Tibial nerve (tissue), 4 donors: ENCODE measurements at regions not wholly inside any gene's neighbourhood (a gene's known extent, or its start where the extent isn't known, plus 50 kb on each side); places are given as distances from the start of the nearest gene placed in this dataset.

Source experiments
- DNase-seq, 2 donors: peaks; one replicate each; pipeline ENCODE4 v3.0.0-alpha.2; 2019; ENCODE audit warnings: low spot score in 2 of 2
- H3K27ac ChIP-seq, 4 donors: fragments of 200-600 bp; sonication (generic) in 3 of 4; one replicate each; pipeline ENCODE4 v1.5.1; 2017 to 2019; ENCODE audit warnings: mild to moderate bottlenecking in 1 of 4
- H3K27me3 ChIP-seq, 2 donors: fragments of 200-600 bp; sonication (generic) in 1 of 2; one replicate each; pipeline versions ENCODE4 v1.5.1 to v1.6.0; 2017 to 2019
- H3K36me3 ChIP-seq, 3 donors: fragments of 200-600 bp; sonication (generic); one replicate each; pipeline ENCODE4 v1.5.1; 2018 to 2019
- H3K4me1 ChIP-seq, 4 donors: fragments of 200-600 bp; sonication (generic) in 3 of 4; one replicate each; pipeline ENCODE4 v1.5.1; 2017 to 2019
- H3K4me3 ChIP-seq, 4 donors: fragments of 200-600 bp; sonication (generic) in 3 of 4; one replicate each; pipeline ENCODE4 v1.5.1; 2017 to 2019; ENCODE audit warnings: mild to moderate bottlenecking in 1 of 4, moderate library complexity in 1 of 4
- H3K9me3 ChIP-seq, 4 donors: fragments of 200-600 bp; sonication (generic) in 3 of 4; one replicate each; pipeline ENCODE4 v1.5.1; 2017 to 2019
- CTCF ChIP-seq, 5 experiments: fragments of 200-600 bp in 3 of 5; fragments of 450-650 bp in 2 of 5; sonication (generic) in 3 of 5; IDR thresholded peaks; one replicate each; pipeline ENCODE4 v1.5.1; 2016 to 2019; ENCODE audit warnings: antibody characterized with exemption in 5 of 5, mild to moderate bottlenecking in 3 of 5, moderate library complexity in 2 of 5
- EP300 ChIP-seq, 2 donors: sonication (generic); formaldehyde crosslinking; IDR thresholded peaks; one replicate each; pipeline ENCODE4 v1.6.1; 2017; ENCODE audit warnings: antibody characterized with exemption in 2 of 2, mild to moderate bottlenecking in 1 of 2
- POLR2A ChIP-seq, 2 donors: fragments of 450-650 bp; IDR thresholded peaks; one replicate each; pipeline ENCODE4 v1.6.1; 2017; ENCODE audit warnings: antibody characterized with exemption in 2 of 2, mild to moderate bottlenecking in 2 of 2, moderate library complexity in 2 of 2
- WGBS, 2 donors: methylation state at CpG; one replicate each; pipeline ENCODE4 v1.1.5; 2018; 5-methylcytosine and 5-hydroxymethylcytosine counted together

DNA sequence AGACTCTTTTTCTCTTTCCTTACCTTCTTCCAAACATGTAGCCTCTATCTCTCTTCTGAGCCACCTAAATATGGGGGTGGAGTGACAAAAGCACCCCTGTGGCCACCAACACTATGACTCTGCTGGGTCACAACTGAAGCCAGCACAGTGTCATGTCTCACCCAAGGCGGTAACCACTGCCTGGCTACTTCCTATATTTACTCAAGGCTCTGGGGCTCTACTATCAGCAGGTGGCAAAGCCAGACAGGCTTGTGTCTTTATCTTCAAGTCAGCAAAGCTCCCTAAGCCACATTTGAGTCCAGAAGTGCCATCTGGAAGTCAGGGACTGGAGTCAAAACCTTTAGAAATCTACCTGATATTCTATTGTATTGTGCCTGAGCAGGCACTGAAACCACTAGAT lies 1515.2 kb downstream of the PLA2G4A start:
- Histone ChIP-seq H3K4me1 (no peaks in the 10 kb centered on the region), H3K27me3 (no peaks in the 10 kb centered on the region), H3K9me3 (peaks cover 0 to 14% (median 0%) of the 10 kb centered on the region in 4 donors), H3K36me3 (no peaks in the 10 kb centered on the region), H3K27ac (no peak overlapping the region), H3K4me3 (no peak overlapping the region)
- no peak for DNase-seq
- 77 to 89% methylated on average over 1 of the region's 1 CpG for WGBS, 2 donors
- TF ChIP-seq EP300 (IDR thresholded peaks at IDR 0.05) = no peak
- no peak for TF ChIP-seq CTCF (IDR thresholded peaks at IDR 0.05)
- no peak for TF ChIP-seq POLR2A (IDR thresholded peaks at IDR 0.05)

DNA sequence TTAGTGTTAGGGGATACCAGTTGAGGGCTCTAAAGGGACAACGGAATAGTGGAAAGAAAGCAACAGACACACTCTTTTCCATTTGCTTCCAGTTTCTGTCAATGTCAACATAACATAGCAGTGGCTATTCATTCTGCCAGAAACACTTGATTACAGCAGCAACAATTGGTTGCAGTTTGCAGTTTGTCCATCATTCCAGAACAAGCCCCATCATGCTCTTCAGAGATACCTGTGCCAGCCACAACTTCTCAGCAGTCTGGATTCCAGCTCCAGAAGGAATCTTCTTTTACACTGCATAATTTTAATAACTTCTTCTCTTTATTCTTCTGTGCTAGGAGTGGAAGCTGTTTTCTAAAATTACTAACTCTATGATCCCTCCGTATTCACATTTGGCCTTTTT lies 1521.4 kb downstream of the PLA2G4A start:
- Histone ChIP-seq H3K4me1 (no peaks in the 10 kb centered on the region), H3K27ac (no peak overlapping the region), H3K36me3 (no peaks in the 10 kb centered on the region), H3K4me3 (no peak overlapping the region), H3K9me3 (no peaks in the 10 kb centered on the region), H3K27me3 (no peaks in the 10 kb centered on the region)
- WGBS, 2 donors = 86 to 92% methylated on average over 2 of the region's 2 CpGs
- DNase-seq = no peak
- no peak for TF ChIP-seq POLR2A (IDR thresholded peaks at IDR 0.05)
- TF ChIP-seq CTCF (IDR thresholded peaks at IDR 0.05) = no peak

- H3K27ac ChIP-seq = no peak overlapping the region
- TF ChIP-seq POLR2A (IDR thresholded peaks at IDR 0.05) = no peak
- TF ChIP-seq EP300 (IDR thresholded peaks at IDR 0.05) = no peak
- TF ChIP-seq CTCF (IDR thresholded peaks at IDR 0.05) = no peak
- 75 to 92% methylated on average over 2 of the region's 2 CpGs for WGBS, 2 donors
- DNase-seq = no peak
- no peaks in the 10 kb centered on the region for H3K36me3 ChIP-seq
- no peak overlapping the region for H3K4me3 ChIP-seq
- peaks cover 0 to 8% (median 0%) of the 10 kb centered on the region in 4 donors for H3K9me3 ChIP-seq
- no peaks in the 10 kb centered on the region for H3K4me1 ChIP-seq
- H3K27me3 ChIP-seq = no peaks in the 10 kb centered on the region
Measured at GRCh38 chr1:188355082-188355481, 1526.3 kb downstream of the PLA2G4A start.

GRCh38 chr1:188355847-188356246 lies 1527.1 kb downstream of the PLA2G4A start:
- H3K4me3 ChIP-seq = no peak overlapping the region
- TF ChIP-seq CTCF (IDR thresholded peaks at IDR 0.05) (no peak), POLR2A (IDR thresholded peaks at IDR 0.05) (no peak), EP300 (IDR thresholded peaks at IDR 0.05) (no peak)
- no peak for DNase-seq
- no peak overlapping the region for H3K27ac ChIP-seq
- no peaks in the 10 kb centered on the region for H3K36me3 ChIP-seq
- H3K9me3 ChIP-seq = peaks cover 0 to 8% (median 0%) of the 10 kb centered on the region in 4 donors
- no peaks in the 10 kb centered on the region for H3K27me3 ChIP-seq
- H3K4me1 ChIP-seq = no peaks in the 10 kb centered on the region
- 80 to 84% methylated on average over 3 to 5 of the region's 5 CpGs for WGBS, 2 donors

GRCh38 chr1:188359315-188359714 lies 1530.6 kb downstream of the PLA2G4A start:
- Histone ChIP-seq H3K4me3 (no peak overlapping the region), H3K9me3 (peaks cover 0 to 8% (median 0%) of the 10 kb centered on the region in 4 donors), H3K36me3 (no peaks in the 10 kb centered on the region), H3K4me1 (no peaks in the 10 kb centered on the region), H3K27ac (no peak overlapping the region), H3K27me3 (no peaks in the 10 kb centered on the region)
- no peak for TF ChIP-seq EP300 (IDR thresholded peaks at IDR 0.05)
- TF ChIP-seq CTCF (IDR thresholded peaks at IDR 0.05) = no peak
- no peak for TF ChIP-seq POLR2A (IDR thresholded peaks at IDR 0.05)
- no peak for DNase-seq
- 96 to 98% methylated on average over 4 of the region's 4 CpGs for WGBS, 2 donors
